ENCODE measurements at regions not wholly inside any gene's neighbourhood (a gene's known extent, or its start where the extent isn't known, plus 50 kb on each side); places are given as distances from the start of the nearest gene placed in this dataset.

GRCh38 chr22:49350441-49351121 is 477.1 kb downstream of the BRD1 start:
- H3K27me3 Mint-ChIP-seq (ENCODE audit: insufficient read depth): peaks cover 4% of the 10 kb centered on the region; the same call in 1 of the 2 replicates
- TF ChIP-seq, protein P1, sequence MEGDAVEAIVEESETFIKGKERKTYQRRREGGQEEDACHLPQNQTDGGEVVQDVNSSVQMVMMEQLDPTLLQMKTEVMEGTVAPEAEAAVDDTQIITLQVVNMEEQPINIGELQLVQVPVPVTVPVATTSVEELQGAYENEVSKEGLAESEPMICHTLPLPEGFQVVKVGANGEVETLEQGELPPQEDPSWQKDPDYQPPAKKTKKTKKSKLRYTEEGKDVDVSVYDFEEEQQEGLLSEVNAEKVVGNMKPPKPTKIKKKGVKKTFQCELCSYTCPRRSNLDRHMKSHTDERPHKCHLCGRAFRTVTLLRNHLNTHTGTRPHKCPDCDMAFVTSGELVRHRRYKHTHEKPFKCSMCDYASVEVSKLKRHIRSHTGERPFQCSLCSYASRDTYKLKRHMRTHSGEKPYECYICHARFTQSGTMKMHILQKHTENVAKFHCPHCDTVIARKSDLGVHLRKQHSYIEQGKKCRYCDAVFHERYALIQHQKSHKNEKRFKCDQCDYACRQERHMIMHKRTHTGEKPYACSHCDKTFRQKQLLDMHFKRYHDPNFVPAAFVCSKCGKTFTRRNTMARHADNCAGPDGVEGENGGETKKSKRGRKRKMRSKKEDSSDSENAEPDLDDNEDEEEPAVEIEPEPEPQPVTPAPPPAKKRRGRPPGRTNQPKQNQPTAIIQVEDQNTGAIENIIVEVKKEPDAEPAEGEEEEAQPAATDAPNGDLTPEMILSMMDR (IDR thresholded peaks at IDR 0.05): no peak
- no peak overlapping the region for H3K27ac Mint-ChIP-seq
- DNase-seq: no peak
- no peak overlapping the region for H3K4me3 Mint-ChIP-seq
- peaks cover 83% of the 10 kb centered on the region for H3K9me3 Mint-ChIP-seq
- peaks cover 24% of the 10 kb centered on the region for H3K36me3 Mint-ChIP-seq (ENCODE audit: low read depth)
- H3K4me1 Mint-ChIP-seq (ENCODE audit: low read depth): no peaks in the 10 kb centered on the region

DNA sequence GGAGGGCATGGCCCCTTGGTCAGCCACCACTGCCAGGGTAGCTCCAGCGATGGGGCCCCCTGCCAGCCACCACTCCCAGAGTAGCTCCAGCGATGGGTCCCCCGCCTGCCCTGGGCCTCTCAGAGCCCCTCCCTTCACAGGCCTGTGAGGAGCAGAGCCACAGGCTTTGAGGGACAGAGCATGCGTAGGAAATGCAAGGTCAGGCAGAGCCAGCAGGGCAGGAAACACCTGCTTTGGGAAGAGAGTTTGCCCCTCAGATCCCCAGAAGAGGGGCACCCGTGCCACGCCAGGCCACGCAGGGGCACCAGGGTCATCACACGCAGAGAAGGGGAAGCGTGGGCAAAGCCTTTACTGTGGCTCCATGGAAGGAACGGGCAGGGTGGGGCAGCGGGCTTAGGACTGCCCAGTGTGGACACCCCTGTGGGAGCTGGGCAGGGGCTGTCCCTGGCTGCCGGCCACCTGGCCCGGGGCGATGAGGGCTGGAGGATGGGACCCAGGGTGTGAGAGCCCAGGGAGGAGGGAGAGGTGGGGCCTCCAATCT is 477.8 kb downstream of the BRD1 start:
- H3K4me1 Mint-ChIP-seq (ENCODE audit: low read depth): no peaks in the 10 kb centered on the region
- no peak for DNase-seq
- TF ChIP-seq, protein P1 (IDR thresholded peaks at IDR 0.05): no peak
- H3K9me3 Mint-ChIP-seq: peaks cover 81% of the 10 kb centered on the region
- H3K36me3 Mint-ChIP-seq (ENCODE audit: low read depth): peaks cover 24% of the 10 kb centered on the region
- H3K27ac Mint-ChIP-seq: no peak overlapping the region
- H3K27me3 Mint-ChIP-seq (ENCODE audit: insufficient read depth): peaks cover 4% of the 10 kb centered on the region; the same call in 1 of the 2 replicates
- no peak overlapping the region for H3K4me3 Mint-ChIP-seq

GRCh38 chr22:49349181-49349835 is 478.4 kb downstream of the BRD1 start:
- no peak for DNase-seq
- H3K27ac Mint-ChIP-seq: no peak overlapping the region
- H3K27me3 Mint-ChIP-seq (ENCODE audit: insufficient read depth): peaks cover 4% of the 10 kb centered on the region; the same call in 1 of the 2 replicates
- H3K4me3 Mint-ChIP-seq: no peak overlapping the region
- peaks cover 82% of the 10 kb centered on the region for H3K9me3 Mint-ChIP-seq
- H3K4me1 Mint-ChIP-seq (ENCODE audit: low read depth): no peaks in the 10 kb centered on the region
- H3K36me3 Mint-ChIP-seq (ENCODE audit: low read depth): peaks cover 24% of the 10 kb centered on the region
- TF ChIP-seq, protein P1 (IDR thresholded peaks at IDR 0.05): no peak

DNA sequence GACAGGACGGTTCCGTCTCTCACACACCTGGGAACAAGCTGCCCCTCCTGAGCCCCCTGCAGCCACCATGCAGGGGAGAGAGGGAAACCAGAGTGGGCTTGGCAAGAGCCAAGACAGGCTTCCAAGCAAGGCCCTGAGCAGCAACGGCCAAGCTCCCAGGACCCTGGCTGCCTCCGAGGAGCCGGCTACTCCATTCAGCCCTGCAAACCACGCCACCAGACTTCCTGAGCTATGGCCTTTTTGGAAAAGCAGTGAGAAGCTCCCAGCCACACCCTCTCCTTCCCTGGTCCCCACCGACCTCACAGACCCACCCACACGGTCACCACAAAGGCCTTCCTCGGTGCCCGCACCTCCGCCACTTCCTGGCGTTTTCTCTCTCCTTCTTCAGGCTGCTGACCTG is 479.0 kb downstream of the BRD1 start:
- Mint-ChIP-seq H3K36me3 (ENCODE audit: low read depth) (peaks cover 24% of the 10 kb centered on the region), H3K9me3 (peaks cover 88% of the 10 kb centered on the region), H3K4me1 (ENCODE audit: low read depth) (no peaks in the 10 kb centered on the region), H3K27ac (no peak overlapping the region), H3K4me3 (no peak overlapping the region), H3K27me3 (ENCODE audit: insufficient read depth) (peaks cover 4% of the 10 kb centered on the region; the same call in 1 of the 2 replicates)
- TF ChIP-seq, protein P1 (IDR thresholded peaks at IDR 0.05): no peak
- DNase-seq: no peak

DNA sequence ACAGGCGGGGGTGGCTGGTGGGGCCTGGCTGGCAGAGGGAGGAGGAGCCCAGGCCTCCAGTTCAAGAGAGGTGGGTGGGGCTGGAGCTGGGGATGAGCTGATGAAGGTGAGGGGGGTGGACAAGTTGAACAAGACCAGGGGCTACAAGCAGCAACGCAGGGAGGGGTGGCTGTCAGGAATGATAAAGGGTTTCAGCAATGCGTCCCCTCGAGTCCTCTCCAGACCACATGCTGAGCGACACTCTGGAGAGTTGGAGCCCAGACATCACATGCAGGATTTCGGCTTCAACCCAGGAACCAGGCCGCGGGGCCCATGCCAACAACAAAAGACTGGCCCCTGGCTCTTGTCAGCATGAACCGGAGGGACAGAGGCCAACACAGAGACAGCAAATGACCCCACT is 480.3 kb downstream of the BRD1 start:
- TF ChIP-seq, protein P1 (IDR thresholded peaks at IDR 0.05): no peak
- H3K36me3 Mint-ChIP-seq (ENCODE audit: low read depth): peaks cover 19% of the 10 kb centered on the region
- peaks cover 4% of the 10 kb centered on the region; the same call in 1 of the 2 replicates for H3K27me3 Mint-ChIP-seq (ENCODE audit: insufficient read depth)
- H3K4me3 Mint-ChIP-seq: no peak overlapping the region
- H3K4me1 Mint-ChIP-seq (ENCODE audit: low read depth): no peaks in the 10 kb centered on the region
- no peak overlapping the region for H3K27ac Mint-ChIP-seq
- DNase-seq: no peak
- peaks cover 88% of the 10 kb centered on the region for H3K9me3 Mint-ChIP-seq
